ENCODE measurements at regions not wholly inside any gene's neighbourhood (a gene's known extent, or its start where the extent isn't known, plus 50 kb on each side); places are given as distances from the start of the nearest gene placed in this dataset.
A peak's percentile ranks its signal among the peaks of the same experiment; 100 is the strongest.
"Not testable (repeated sequence)": the region's sequence is repeated elsewhere in the genome, so short reads cannot be mapped to it uniquely, and the experiment has no call there.

GRCh38 chr12:34126239-34126641, 103.9 kb downstream of the ALG10 start:
- intact Hi-C loops (cut with DNase I; ENCODE audit: low total_unique reads), result loop anchor here (5.0 kb wide), 1 partner anchor 91 kb away; no protein-coding TSS in a partner anchor
- in situ Hi-C loops (cut with MboI; ENCODE audit: low pct_ligation_motif_present in 1 of 4, low pct_unique_long_range_greater_than_20kb in 1 of 4, low sequenced_read_pairs in 3 of 4), result loop anchor here in 1 of 4 donors (10.0 kb wide), 1 partner anchor 89 kb away; no protein-coding TSS in a partner anchor

DNA sequence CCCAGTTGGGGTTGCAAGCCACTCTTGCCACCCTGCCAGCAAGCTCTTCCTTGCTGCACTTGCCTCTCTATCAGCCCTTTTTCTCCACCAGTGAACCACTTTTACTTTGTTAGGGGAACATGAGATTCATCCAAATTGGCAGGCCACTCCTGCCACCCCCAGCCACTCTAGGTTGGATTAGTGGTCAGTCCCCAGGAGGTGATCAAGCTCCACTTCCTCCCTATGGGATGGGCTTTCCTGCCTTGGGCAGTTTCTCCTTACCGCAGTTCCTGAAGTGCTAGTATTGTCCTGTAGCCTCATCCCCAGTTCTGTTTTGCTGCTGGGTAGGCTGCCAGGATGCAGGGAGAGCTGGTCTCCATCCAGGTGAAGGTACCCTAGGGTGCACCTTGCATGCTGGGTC, 104.5 kb downstream of the ALG10 start:
- no peak overlapping the region for H3K4me3 ChIP-seq
- no peaks in the 10 kb centered on the region for H3K4me1 ChIP-seq
- intact Hi-C loops (cut with DNase I; ENCODE audit: low total_unique reads) (loop anchor here (5.0 kb wide), 1 partner anchor 90 kb away; no protein-coding TSS in a partner anchor), in situ Hi-C loops (cut with MboI; ENCODE audit: low pct_ligation_motif_present in 1 of 4, low pct_unique_long_range_greater_than_20kb in 1 of 4, low sequenced_read_pairs in 3 of 4) (loop anchor here in 1 of 4 donors (10.0 kb wide), 1 partner anchor 88 kb away; no protein-coding TSS in a partner anchor)
- no peak for DNase-seq
- H3K27ac ChIP-seq, result no peak overlapping the region
- WGBS, 2 donors (ENCODE audit: low coverage in 1 of 2), result 100% methylated on average over 1 of the region's 1 CpG; no CpG with 5 or more reads in 1 of the 2 donors
- H3K27me3 ChIP-seq, result no peaks in the 10 kb centered on the region
- H3K36me3 ChIP-seq, result no peaks in the 10 kb centered on the region
- TF ChIP-seq POLR2A (IDR thresholded peaks at IDR 0.05) (no peak), EP300 (IDR thresholded peaks at IDR 0.05; ENCODE audit: low read depth) (no peak), POLR2AphosphoS5 (IDR thresholded peaks at IDR 0.05) (no peak), CTCF (IDR thresholded peaks at IDR 0.05) (no peak)
- H3K9me3 ChIP-seq, result no peaks in the 10 kb centered on the region

More at GRCh38 chr12:34126239-34126641, 103.9 kb downstream of the ALG10 start:
- no peak for DNase-seq
- no peaks in the 10 kb centered on the region for H3K4me1 ChIP-seq
- no peaks in the 10 kb centered on the region for H3K9me3 ChIP-seq
- no peaks in the 10 kb centered on the region for H3K36me3 ChIP-seq
- 54 to 55% methylated on average over 9 of the region's 9 CpGs for WGBS, 2 donors (ENCODE audit: low coverage in 1 of 2)
- peak overlapping the region in 1 of 4 donors; percentile 13 for H3K4me3 ChIP-seq
- H3K27me3 ChIP-seq, result no peaks in the 10 kb centered on the region
- no peak for TF ChIP-seq POLR2AphosphoS5 (IDR thresholded peaks at IDR 0.05)
- TF ChIP-seq EP300 (IDR thresholded peaks at IDR 0.05; ENCODE audit: low read depth), result no peak
- TF ChIP-seq CTCF (IDR thresholded peaks at IDR 0.05), result no peak
- no peak for TF ChIP-seq POLR2A (IDR thresholded peaks at IDR 0.05)
- H3K27ac ChIP-seq, result no peak overlapping the region

DNA sequence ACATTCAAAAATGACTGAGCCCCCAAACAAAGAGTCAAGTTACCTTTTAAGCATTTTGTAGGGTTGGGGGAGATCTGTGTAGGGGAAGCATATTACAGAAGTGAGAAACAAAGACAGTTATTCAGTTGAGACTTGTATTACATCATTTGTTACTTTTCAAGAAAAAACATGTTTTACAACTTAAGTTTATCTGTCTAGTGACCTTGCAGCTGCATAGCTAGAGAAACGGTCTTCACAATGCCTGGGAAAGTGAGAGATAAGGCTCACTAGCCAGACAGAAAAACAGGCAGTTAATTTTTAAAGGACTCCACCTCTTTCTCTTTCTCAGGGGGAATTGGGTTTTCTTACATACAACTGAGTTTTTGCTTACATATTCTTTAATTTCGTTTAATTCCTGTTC, 105.1 kb downstream of the ALG10 start:
- not testable (repeated sequence) for H3K4me3 ChIP-seq, H3K36me3 ChIP-seq, DNase-seq, H3K4me1 ChIP-seq, H3K27ac ChIP-seq, H3K9me3 ChIP-seq, H3K27me3 ChIP-seq
- intact Hi-C loops (cut with DNase I; ENCODE audit: low total_unique reads), result loop anchor here (5.0 kb wide), 1 partner anchor 90 kb away; no protein-coding TSS in a partner anchor
- 35 to 47% methylated on average over 2 of the region's 2 CpGs for WGBS, 2 donors (ENCODE audit: low coverage in 1 of 2)
- in situ Hi-C loops (cut with MboI; ENCODE audit: low pct_ligation_motif_present in 1 of 4, low pct_unique_long_range_greater_than_20kb in 1 of 4, low sequenced_read_pairs in 3 of 4), result loop anchor here in 1 of 4 donors (10.0 kb wide), 1 partner anchor 87 kb away; no protein-coding TSS in a partner anchor

DNA sequence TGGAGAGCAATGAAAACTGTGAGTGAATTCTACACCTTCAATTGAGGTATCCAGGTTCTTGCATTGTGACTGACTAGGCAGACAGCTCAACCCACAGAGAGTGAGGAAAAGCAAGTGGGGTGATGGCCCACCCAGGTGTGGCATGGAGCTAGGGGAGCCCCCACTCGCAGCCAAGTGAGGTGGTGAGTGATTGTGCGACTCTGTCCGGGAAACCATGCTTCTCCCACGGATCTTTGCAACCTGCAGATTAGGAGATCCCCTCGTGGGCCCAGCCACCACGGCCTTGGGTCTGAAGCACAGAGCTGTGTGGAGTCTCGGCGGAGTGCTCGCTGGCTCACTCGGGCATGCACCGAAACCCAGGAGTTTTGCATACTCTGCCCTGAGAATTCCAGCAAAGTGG, 120.1 kb downstream of the ALG10 start:
- H3K27ac ChIP-seq, result no peak overlapping the region
- no peaks in the 10 kb centered on the region for H3K27me3 ChIP-seq
- intact Hi-C loops (cut with DNase I; ENCODE audit: low total_unique reads), result no loop called here
- no peaks in the 10 kb centered on the region for H3K36me3 ChIP-seq
- peaks cover 0 to 4% of the 10 kb centered on the region in 2 donors for H3K9me3 ChIP-seq
- 76% methylated on average over 10 of the region's 11 CpGs; no CpG with 5 or more reads in 1 of the 2 donors for WGBS, 2 donors (ENCODE audit: low coverage in 1 of 2)
- no peak for TF ChIP-seq POLR2A (IDR thresholded peaks at IDR 0.05)
- TF ChIP-seq CTCF (IDR thresholded peaks at IDR 0.05), result no peak
- no peak for TF ChIP-seq POLR2AphosphoS5 (IDR thresholded peaks at IDR 0.05)
- TF ChIP-seq EP300 (IDR thresholded peaks at IDR 0.05; ENCODE audit: low read depth), result no peak
- DNase-seq, result no peak
- H3K4me3 ChIP-seq, result no peak overlapping the region
- no peaks in the 10 kb centered on the region for H3K4me1 ChIP-seq
- in situ Hi-C loops (cut with MboI; ENCODE audit: low pct_ligation_motif_present in 1 of 4, low pct_unique_long_range_greater_than_20kb in 1 of 4, low sequenced_read_pairs in 3 of 4), result no loop called here

- H3K9me3 ChIP-seq, result no peaks in the 10 kb centered on the region
- H3K27me3 ChIP-seq, result no peaks in the 10 kb centered on the region
- in situ Hi-C loops (cut with MboI; ENCODE audit: low pct_ligation_motif_present in 1 of 4, low pct_unique_long_range_greater_than_20kb in 1 of 4, low sequenced_read_pairs in 3 of 4), result no loop called here
- intact Hi-C loops (cut with DNase I; ENCODE audit: low total_unique reads), result no loop called here
- TF ChIP-seq CTCF (IDR thresholded peaks at IDR 0.05) (no peak), POLR2A (IDR thresholded peaks at IDR 0.05) (no peak)
- no peak for DNase-seq
- no peak overlapping the region for H3K4me3 ChIP-seq
- H3K4me1 ChIP-seq, result no peaks in the 10 kb centered on the region
- H3K27ac ChIP-seq, result no peak overlapping the region
- no peaks in the 10 kb centered on the region for H3K36me3 ChIP-seq
Observed at GRCh38 chr12:34151019-34151418, 128.7 kb downstream of the ALG10 start.
